Neural cell (in vitro differentiated cells): ENCODE measurements at regions not wholly inside any gene's neighbourhood (a gene's known extent, or its start where the extent isn't known, plus 50 kb on each side); places are given as distances from the start of the nearest gene placed in this dataset.
"Not testable (repeated sequence)": the region's sequence is repeated elsewhere in the genome, so short reads cannot be mapped to it uniquely, and the experiment has no call there.

Experiments used
- H2AFZ ChIP-seq: fragments of 200-600, 300-800 bp; sonication (generic), shearing (Covaris generic); 2 replicates; pipeline ENCODE4 v1.6.0; 2014; ENCODE audit warnings: low read depth, mild to moderate bottlenecking, antibody characterized with exemption, low read length, moderate library complexity
- H3F3A ChIP-seq: fragments of 200-600 bp; shearing (Covaris generic); 2 replicates; pipeline ENCODE4 v1.6.1; 2016; ENCODE audit warnings: mild to moderate bottlenecking, moderate library complexity, mixed read lengths, antibody characterized with exemption, low read length; ENCODE audit not compliant: insufficient read depth, poor library complexity, severe bottlenecking
- H3K27ac ChIP-seq: fragments of 200-600, 300-800 bp; sonication (generic), shearing (Covaris generic); 2 replicates; pipeline ENCODE4 v1.5.1; 2014; ENCODE audit warnings: mild to moderate bottlenecking, low read length, moderate library complexity
- H3K27me3 ChIP-seq: fragments of 300-800, 200-600 bp; sonication (generic), shearing (Covaris generic); 2 replicates; pipeline ENCODE4 v1.6.0; 2014; ENCODE audit warnings: mild to moderate bottlenecking, low read depth, low read length, moderate library complexity; ENCODE audit not compliant: insufficient read depth
- H3K36me3 ChIP-seq: fragments of 300-800, 200-600 bp; sonication (generic), shearing (Covaris generic); 2 replicates; pipeline ENCODE4 v1.5.1; 2014; ENCODE audit warnings: mild to moderate bottlenecking, antibody characterized with exemption, low read length, moderate library complexity; ENCODE audit not compliant: insufficient read depth
- H3K4me2 ChIP-seq: fragments of 300-800, 200-600 bp; sonication (generic), shearing (Covaris generic); 2 replicates; pipeline ENCODE4 v1.6.0; 2014; ENCODE audit warnings: mild to moderate bottlenecking, low read length
- H3K4me3 ChIP-seq: fragments of 300-800, 200-600 bp; sonication (generic), shearing (Covaris generic); 2 replicates; pipeline ENCODE4 v1.5.1; 2014; ENCODE audit warnings: mild to moderate bottlenecking, low read length, moderate library complexity
- H3K79me2 ChIP-seq: fragments of 200-600 bp; shearing (Covaris generic); replicated peaks from 2 replicates; pipeline ENCODE4 v1.6.0; 2014; ENCODE audit warnings: mild to moderate bottlenecking, low read length, moderate library complexity; ENCODE audit not compliant: insufficient read depth
- H3K9ac ChIP-seq: fragments of 300-800, 200-600 bp; sonication (generic), shearing (Covaris generic); 2 replicates; pipeline ENCODE4 v1.6.1; 2016; ENCODE audit warnings: mild to moderate bottlenecking, low read length, mixed read lengths
- H3K9me2 ChIP-seq: fragments of 200-600 bp; shearing (Covaris generic); 2 replicates; pipeline ENCODE4 v1.6.1; 2016; ENCODE audit warnings: mild to moderate bottlenecking, low read length, mixed read lengths; ENCODE audit not compliant: insufficient read depth
- H3K9me3 ChIP-seq: fragments of 200-600, 300-800 bp; sonication (generic), shearing (Covaris generic); 2 replicates; pipeline ENCODE4 v1.6.1; 2016; ENCODE audit warnings: mild to moderate bottlenecking, mixed run types, low read length, moderate library complexity, mixed read lengths
- H4K20me1 ChIP-seq: fragments of 200-600 bp; shearing (Covaris generic); 2 replicates; pipeline ENCODE4 v1.6.1; 2016; ENCODE audit warnings: mild to moderate bottlenecking, mixed run types; ENCODE audit not compliant: insufficient read depth
- EP300 ChIP-seq: fragments of 450-650 bp; conservative IDR thresholded peaks from 2 replicates; pipeline ENCODE4 v1.6.1; 2014; ENCODE audit warnings: antibody characterized with exemption, mild to moderate bottlenecking, moderate library complexity; ENCODE audit not compliant: poor library complexity, severe bottlenecking
- EZH2 ChIP-seq: fragments of 200-600, 300-800 bp; shearing (Covaris generic), sonication (generic); IDR thresholded peaks from 2 replicates; pipeline ENCODE4 v1.6.1; 2014; ENCODE audit warnings: antibody characterized with exemption, low read length, borderline replicate concordance, mild to moderate bottlenecking; ENCODE audit not compliant: insufficient read depth, poor library complexity, severe bottlenecking
- MXI1 ChIP-seq: fragments of 450-650 bp; conservative IDR thresholded peaks from 2 replicates; pipeline ENCODE4 v1.6.1; 2014; ENCODE audit warnings: antibody characterized with exemption, mild to moderate bottlenecking; ENCODE audit not compliant: poor library complexity, severe bottlenecking
- POLR2AphosphoS5 ChIP-seq: IDR thresholded peaks from 2 replicates; pipeline ENCODE4 v1.6.1; 2012
- RAD21 ChIP-seq: fragments of 450-650 bp; conservative IDR thresholded peaks from 2 replicates; pipeline ENCODE4 v1.6.1; 2014; ENCODE audit warnings: antibody characterized with exemption, mild to moderate bottlenecking, moderate library complexity
- SMC3 ChIP-seq: fragments of 450-650 bp; conservative IDR thresholded peaks from 2 replicates; pipeline ENCODE4 v1.6.1; 2014; ENCODE audit warnings: antibody characterized with exemption, mild to moderate bottlenecking, moderate library complexity; ENCODE audit not compliant: poor library complexity
- TAF1 ChIP-seq: IDR thresholded peaks from 2 replicates; pipeline ENCODE4 v1.6.1; 2012; ENCODE audit warnings: low read depth
- TF ChIP-seq, protein P1 (sequence below): fragments of 450-650 bp; IDR thresholded peaks from 2 replicates; pipeline ENCODE4 v1.5.1; 2014; ENCODE audit warnings: antibody characterized with exemption, mild to moderate bottlenecking, moderate library complexity; ENCODE audit not compliant: poor library complexity, severe bottlenecking
- TF ChIP-seq, protein P2 (sequence below): IDR thresholded peaks from 2 replicates; pipeline ENCODE4 v1.6.1; 2012; ENCODE audit warnings: borderline replicate concordance

DNA sequence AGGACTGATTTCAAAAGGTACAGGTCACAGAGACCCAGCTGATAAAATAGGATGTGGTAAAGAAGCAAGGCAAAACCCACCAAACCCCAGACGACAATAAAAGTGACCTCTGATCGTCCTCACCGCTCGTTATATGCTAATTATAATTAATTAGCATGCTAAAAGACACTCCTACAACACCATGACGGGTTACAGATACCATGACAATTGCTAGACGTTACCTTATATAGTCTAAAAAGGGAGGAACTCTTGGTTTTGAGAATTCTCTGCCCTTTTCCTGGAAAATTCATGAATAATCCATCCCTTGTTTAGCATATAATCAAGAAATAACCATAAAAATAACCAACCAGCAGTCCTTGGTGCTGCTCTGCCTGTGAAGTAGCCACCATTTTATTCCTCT, 74.7 kb upstream of the MB21D2 start:
- no peaks in the 10 kb centered on the region for H3K27me3 ChIP-seq
- H3K9ac ChIP-seq: no peak overlapping the region
- no peak overlapping the region for H3K27ac ChIP-seq
- no peaks in the 10 kb centered on the region for H3K9me3 ChIP-seq
- TF ChIP-seq EZH2: no peak
- TF ChIP-seq POLR2AphosphoS5: no peak
- TF ChIP-seq, protein P1, sequence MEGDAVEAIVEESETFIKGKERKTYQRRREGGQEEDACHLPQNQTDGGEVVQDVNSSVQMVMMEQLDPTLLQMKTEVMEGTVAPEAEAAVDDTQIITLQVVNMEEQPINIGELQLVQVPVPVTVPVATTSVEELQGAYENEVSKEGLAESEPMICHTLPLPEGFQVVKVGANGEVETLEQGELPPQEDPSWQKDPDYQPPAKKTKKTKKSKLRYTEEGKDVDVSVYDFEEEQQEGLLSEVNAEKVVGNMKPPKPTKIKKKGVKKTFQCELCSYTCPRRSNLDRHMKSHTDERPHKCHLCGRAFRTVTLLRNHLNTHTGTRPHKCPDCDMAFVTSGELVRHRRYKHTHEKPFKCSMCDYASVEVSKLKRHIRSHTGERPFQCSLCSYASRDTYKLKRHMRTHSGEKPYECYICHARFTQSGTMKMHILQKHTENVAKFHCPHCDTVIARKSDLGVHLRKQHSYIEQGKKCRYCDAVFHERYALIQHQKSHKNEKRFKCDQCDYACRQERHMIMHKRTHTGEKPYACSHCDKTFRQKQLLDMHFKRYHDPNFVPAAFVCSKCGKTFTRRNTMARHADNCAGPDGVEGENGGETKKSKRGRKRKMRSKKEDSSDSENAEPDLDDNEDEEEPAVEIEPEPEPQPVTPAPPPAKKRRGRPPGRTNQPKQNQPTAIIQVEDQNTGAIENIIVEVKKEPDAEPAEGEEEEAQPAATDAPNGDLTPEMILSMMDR: no peak
- no peak for TF ChIP-seq EP300
- TF ChIP-seq RAD21: no peak
- TF ChIP-seq SMC3: no peak
- no peak for TF ChIP-seq MXI1
- TF ChIP-seq TAF1: no peak
- TF ChIP-seq, protein P2, sequence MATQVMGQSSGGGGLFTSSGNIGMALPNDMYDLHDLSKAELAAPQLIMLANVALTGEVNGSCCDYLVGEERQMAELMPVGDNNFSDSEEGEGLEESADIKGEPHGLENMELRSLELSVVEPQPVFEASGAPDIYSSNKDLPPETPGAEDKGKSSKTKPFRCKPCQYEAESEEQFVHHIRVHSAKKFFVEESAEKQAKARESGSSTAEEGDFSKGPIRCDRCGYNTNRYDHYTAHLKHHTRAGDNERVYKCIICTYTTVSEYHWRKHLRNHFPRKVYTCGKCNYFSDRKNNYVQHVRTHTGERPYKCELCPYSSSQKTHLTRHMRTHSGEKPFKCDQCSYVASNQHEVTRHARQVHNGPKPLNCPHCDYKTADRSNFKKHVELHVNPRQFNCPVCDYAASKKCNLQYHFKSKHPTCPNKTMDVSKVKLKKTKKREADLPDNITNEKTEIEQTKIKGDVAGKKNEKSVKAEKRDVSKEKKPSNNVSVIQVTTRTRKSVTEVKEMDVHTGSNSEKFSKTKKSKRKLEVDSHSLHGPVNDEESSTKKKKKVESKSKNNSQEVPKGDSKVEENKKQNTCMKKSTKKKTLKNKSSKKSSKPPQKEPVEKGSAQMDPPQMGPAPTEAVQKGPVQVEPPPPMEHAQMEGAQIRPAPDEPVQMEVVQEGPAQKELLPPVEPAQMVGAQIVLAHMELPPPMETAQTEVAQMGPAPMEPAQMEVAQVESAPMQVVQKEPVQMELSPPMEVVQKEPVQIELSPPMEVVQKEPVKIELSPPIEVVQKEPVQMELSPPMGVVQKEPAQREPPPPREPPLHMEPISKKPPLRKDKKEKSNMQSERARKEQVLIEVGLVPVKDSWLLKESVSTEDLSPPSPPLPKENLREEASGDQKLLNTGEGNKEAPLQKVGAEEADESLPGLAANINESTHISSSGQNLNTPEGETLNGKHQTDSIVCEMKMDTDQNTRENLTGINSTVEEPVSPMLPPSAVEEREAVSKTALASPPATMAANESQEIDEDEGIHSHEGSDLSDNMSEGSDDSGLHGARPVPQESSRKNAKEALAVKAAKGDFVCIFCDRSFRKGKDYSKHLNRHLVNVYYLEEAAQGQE: no peak
- H3F3A ChIP-seq: no peaks in the 10 kb centered on the region
- H3K79me2 ChIP-seq: no peaks in the 10 kb centered on the region
- no peaks in the 10 kb centered on the region for H3K36me3 ChIP-seq
- H3K9me2 ChIP-seq: no peaks in the 10 kb centered on the region
- H3K4me2 ChIP-seq: no peak overlapping the region
- H4K20me1 ChIP-seq: no peaks in the 10 kb centered on the region
- no peak overlapping the region for H2AFZ ChIP-seq
- H3K4me3 ChIP-seq: no peak overlapping the region

DNA sequence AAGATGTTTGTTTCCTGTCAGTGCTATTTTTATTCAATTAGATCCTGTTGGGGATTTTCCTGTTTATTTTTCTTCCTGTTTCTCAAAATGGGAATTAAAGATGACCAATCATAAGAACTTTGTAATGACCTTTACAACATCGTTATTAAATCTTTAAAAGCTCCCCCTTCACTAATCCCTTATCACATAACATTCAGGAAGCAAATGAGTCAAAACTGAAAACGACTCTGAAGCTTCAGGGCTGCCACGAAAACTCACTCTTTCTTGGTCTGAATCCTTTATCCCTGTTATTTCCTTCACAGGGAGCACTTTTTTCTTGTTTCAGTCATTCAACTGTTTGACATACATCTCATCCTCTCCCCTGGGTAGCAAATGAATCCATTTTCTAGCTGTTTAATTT, 75.8 kb upstream of the MB21D2 start:
- Histone ChIP-seq H3K4me2 (no peak overlapping the region), H3K4me3 (no peak overlapping the region), H3K9ac (no peak overlapping the region), H3K9me3 (no peaks in the 10 kb centered on the region), H3K9me2 (no peaks in the 10 kb centered on the region), H3K79me2 (no peaks in the 10 kb centered on the region), H3F3A (no peaks in the 10 kb centered on the region), H4K20me1 (no peaks in the 10 kb centered on the region), H2AFZ (no peak overlapping the region), H3K36me3 (no peaks in the 10 kb centered on the region), H3K27ac (no peak overlapping the region), H3K27me3 (no peaks in the 10 kb centered on the region)
- TF ChIP-seq SMC3 (no peak), TAF1 (no peak), MXI1 (no peak), EZH2 (no peak), RAD21 (no peak), EP300 (no peak), POLR2AphosphoS5 (no peak)
- TF ChIP-seq, protein P2: no peak
- TF ChIP-seq, protein P1: no peak

DNA sequence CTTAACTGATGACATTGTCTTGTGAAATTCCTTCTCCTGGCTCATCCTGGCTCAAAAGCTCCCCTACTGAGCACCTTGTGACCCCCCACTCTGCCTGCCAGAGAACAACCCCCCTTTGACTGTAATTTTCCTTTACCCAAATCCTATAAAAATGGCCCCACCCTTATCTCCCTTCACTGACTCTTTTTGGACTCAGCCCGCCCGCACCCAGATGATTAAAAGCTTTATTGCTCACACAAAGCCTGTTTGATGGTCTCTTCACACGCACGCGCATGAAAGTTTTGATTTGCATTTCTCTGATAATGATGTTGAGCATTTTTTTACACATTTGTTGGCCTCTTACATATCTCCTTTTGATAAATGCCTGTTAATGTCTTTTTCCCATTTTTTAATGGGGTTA, 83.5 kb upstream of the MB21D2 start:
- H3F3A ChIP-seq, H3K9ac ChIP-seq, H3K9me2 ChIP-seq, H3K9me3 ChIP-seq, H3K27ac ChIP-seq, H3K27me3 ChIP-seq, H3K36me3 ChIP-seq, H3K4me2 ChIP-seq, H4K20me1 ChIP-seq, H2AFZ ChIP-seq, H3K79me2 ChIP-seq, H3K4me3 ChIP-seq: not testable (repeated sequence)
